AG04449 (cell line): ENCODE measurements at regions not wholly inside any gene's neighbourhood (a gene's known extent, or its start where the extent isn't known, plus 50 kb on each side); places are given as distances from the start of the nearest gene placed in this dataset.

Source experiments
- CTCF ChIA-PET: fragments of 350-600 bp; formaldehyde crosslinking; extraction: SDS; loops from one replicate; lab custom pipeline; 2021; ENCODE audit warnings: antibody characterized with exemption; lab: Yijun Ruan, JAX
- POLR2A ChIA-PET: fragments of 400-600, 350-600 bp; formaldehyde crosslinking; extraction: SDS; loops from one replicate; lab custom pipeline; 2020; ENCODE audit warnings: antibody characterized with exemption, inconsistent platforms; lab: Yijun Ruan, JAX
- DNase-seq: peaks from one replicate; pipeline ENCODE4 v3.0.0-alpha.2; 2010; ENCODE audit warnings: low read depth, low spot score
- H3K4me3 ChIP-seq: 2 replicates; pipeline ENCODE4 v1.5.1; 2011; ENCODE audit warnings: low read depth, mild to moderate bottlenecking, control low read depth, low read length
- TF ChIP-seq, protein P1 (sequence below): IDR thresholded peaks from one replicate; pipeline ENCODE4 v1.5.1; 2011; ENCODE audit warnings: mild to moderate bottlenecking, moderate library complexity, low read length, control low read depth, inconsistent platforms; ENCODE audit not compliant: insufficient read depth; ENCODE audit errors: missing control alignments

DNA sequence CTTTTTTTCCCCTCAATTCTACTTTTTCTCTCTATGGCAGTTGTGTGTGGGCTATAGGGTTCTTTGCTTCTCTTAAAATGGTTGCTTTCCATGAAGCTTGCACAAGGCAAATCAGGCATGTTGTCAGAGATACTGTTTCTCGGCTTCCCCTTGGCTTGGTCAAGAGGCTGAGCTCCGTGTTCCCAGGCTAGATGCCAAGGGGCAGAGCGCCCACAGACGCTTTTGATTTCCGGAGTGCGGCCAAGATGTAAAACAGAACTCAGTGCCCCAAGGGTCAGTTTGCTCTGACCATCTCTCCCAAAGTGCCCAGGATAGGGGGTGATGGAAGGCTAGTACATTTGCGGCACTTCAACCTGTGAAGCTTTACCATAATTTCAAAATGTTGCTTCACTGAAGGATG lies 64.2 kb upstream of the DIPK2B start:
- POLR2A ChIA-PET = no interaction called here
- CTCF ChIA-PET = no interaction called here
- H3K4me3 ChIP-seq = no peak overlapping the region
- TF ChIP-seq, protein P1, sequence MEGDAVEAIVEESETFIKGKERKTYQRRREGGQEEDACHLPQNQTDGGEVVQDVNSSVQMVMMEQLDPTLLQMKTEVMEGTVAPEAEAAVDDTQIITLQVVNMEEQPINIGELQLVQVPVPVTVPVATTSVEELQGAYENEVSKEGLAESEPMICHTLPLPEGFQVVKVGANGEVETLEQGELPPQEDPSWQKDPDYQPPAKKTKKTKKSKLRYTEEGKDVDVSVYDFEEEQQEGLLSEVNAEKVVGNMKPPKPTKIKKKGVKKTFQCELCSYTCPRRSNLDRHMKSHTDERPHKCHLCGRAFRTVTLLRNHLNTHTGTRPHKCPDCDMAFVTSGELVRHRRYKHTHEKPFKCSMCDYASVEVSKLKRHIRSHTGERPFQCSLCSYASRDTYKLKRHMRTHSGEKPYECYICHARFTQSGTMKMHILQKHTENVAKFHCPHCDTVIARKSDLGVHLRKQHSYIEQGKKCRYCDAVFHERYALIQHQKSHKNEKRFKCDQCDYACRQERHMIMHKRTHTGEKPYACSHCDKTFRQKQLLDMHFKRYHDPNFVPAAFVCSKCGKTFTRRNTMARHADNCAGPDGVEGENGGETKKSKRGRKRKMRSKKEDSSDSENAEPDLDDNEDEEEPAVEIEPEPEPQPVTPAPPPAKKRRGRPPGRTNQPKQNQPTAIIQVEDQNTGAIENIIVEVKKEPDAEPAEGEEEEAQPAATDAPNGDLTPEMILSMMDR = no peak
- DNase-seq = no peak

DNA sequence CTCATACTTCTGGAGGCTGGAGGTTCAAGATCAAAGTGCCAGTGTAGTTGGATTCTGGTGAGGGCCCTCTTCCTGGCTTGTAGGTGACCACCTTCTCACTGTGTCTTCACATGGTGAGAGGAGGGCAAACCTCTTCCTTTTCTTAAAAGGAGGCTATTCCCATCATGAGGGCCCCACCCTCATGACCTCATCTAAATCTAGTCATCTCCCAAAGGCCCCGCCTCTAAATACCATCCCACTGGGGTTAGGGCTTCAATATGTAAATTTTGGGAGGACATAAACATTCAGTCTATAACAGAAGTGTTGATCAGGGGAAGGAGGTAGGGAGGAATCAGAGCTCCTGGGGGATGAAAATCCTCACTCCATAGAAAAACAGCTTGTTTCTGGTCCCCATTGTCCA lies 60.8 kb upstream of the DIPK2B start:
- TF ChIP-seq, protein P1 = no peak
- ChIA-PET POLR2A (no interaction called here), CTCF (no interaction called here)
- no peak overlapping the region for H3K4me3 ChIP-seq
- DNase-seq = no peak

DNA sequence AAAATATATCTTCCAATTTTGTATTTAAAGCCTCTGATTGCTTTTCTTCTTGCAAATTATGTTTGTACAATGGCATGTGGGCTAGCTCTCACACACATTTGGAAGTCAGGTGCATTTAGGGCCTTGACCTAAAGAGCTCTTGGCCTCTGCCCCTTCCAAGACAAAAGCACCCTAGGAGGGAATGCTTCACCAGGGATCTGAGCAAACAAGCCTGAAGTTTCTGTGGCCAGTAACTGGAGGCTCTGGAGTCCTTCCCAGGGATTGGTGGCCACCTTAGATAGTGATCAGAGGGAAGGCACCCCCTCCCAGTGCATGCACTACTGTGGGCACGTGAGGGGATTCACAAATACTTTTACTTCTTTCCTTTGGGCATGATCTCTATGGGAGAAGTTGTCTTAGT lies 60.3 kb upstream of the DIPK2B start:
- CTCF ChIA-PET = no interaction called here

DNA sequence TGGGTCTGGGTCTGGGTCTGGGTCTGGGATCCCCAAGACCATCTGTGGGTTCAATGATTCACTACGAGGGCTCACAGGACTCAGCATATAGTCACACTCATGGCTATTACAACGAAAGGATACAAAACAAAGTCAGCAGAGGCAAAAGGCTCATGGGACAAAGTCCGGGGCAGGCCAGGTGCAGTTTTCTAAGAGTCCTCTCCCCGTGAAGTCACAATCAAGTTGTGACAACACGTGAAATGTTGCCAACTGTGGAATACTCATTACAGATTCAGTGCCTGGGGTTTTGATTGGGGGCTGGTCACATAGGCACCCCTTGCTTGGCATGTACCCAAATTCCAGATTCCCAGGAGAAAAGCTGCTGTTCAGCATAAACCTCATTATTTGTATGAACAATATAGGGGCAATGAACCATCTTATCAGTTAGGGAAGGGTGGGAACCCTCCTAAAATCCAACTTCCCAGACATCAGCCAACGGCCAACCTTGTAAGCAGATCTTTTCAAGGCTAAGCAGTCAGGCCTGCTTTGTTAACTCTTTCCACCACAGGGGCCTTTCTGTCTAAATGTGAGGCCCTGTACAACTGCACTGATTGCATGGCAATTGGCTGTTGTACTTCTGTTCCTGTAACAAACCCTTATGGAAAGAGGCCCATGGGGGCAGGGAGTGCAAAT lies 58.2 kb upstream of the DIPK2B start:
- TF ChIP-seq, protein P1 = no peak
- ChIA-PET CTCF (no interaction called here), POLR2A (no interaction called here)
- no peak overlapping the region for H3K4me3 ChIP-seq
- DNase-seq = no peak

More for the DNA sequence above, 60.3 kb upstream of the DIPK2B start:
- POLR2A ChIA-PET = no interaction called here
- TF ChIP-seq, protein P1 = no peak
- no peak for DNase-seq
- no peak overlapping the region for H3K4me3 ChIP-seq
